Psoas muscle (tissue), 7 donors: ENCODE measurements at regions not wholly inside any gene's neighbourhood (a gene's known extent, or its start where the extent isn't known, plus 50 kb on each side); places are given as distances from the start of the nearest gene placed in this dataset.

Experiments used
- ATAC-seq, 4 donors: fragments of 200-7000 bp; cut with Tn5 transposase; one replicate each; pipeline ENCODE4 v1.9.1; 2020; ENCODE audit warnings: moderate library complexity in 3 of 4, mild to moderate bottlenecking in 2 of 4
- DNase-seq, 2 donors: peaks; one replicate each; pipeline ENCODE4 v3.0.0-alpha.2; 2020
- H3K27ac ChIP-seq: fragments of 200-600 bp; one replicate; pipeline ENCODE4 v1.8.0; 2022
- H3K27me3 ChIP-seq, 3 donors: fragments of 200-600 bp in 1 of 3; one replicate each; pipeline versions ENCODE4 v1.6.1 to v1.8.0; 2013 to 2022; ENCODE audit warnings: low read length in 2 of 3, mild to moderate bottlenecking in 2 of 3, moderate library complexity in 1 of 3; ENCODE audit not compliant: insufficient read depth in 3 of 3
- H3K36me3 ChIP-seq, 2 donors: fragments of 200-600 bp in 1 of 2; one replicate each; pipeline versions ENCODE4 v1.6.1 to v1.8.0; 2013 to 2022; ENCODE audit warnings: low read depth in 1 of 2, mild to moderate bottlenecking in 1 of 2, moderate library complexity in 1 of 2; ENCODE audit not compliant: insufficient read depth in 1 of 2
- H3K4me1 ChIP-seq: fragments of 200-600 bp; one replicate; pipeline ENCODE4 v1.8.0; 2022
- H3K4me3 ChIP-seq: fragments of 200-600 bp; one replicate; pipeline ENCODE4 v1.8.0; 2022; ENCODE audit warnings: mild to moderate bottlenecking
- H3K9me3 ChIP-seq: fragments of 200-600 bp; one replicate; pipeline ENCODE4 v1.8.0; 2022
- WGBS, 3 donors: extraction: QIAGEN DNeasy Blood & Tissue Kit; methylation state at CpG; one replicate each; pipeline versions ENCODE4 v1.1.6 to v1.1.7; 2013; 5-methylcytosine and 5-hydroxymethylcytosine counted together
- intact Hi-C, 2 donors: fragments of 100-400 bp; cut with DNase I; formaldehyde crosslinking; loops; one replicate each; pipeline versions ENCODE4 v1.11.0 to v1.14.2; 2022
- TF ChIP-seq, protein P1 (sequence below): fragments of 200-600 bp; IDR thresholded peaks from one replicate; pipeline ENCODE4 v1.8.0; 2022; ENCODE audit warnings: antibody characterized with exemption
- donor health status: healthy with polysubstance abuse.
- donor health status: DM: no; HTN: no; CAD: no; lungs with moderate emphysema.
- donor health status: Bipolar disorder and iron deficiency.
- donor health status: healthy.
- donor health status: DM: yes; HTN: yes; CAD: no.
- donor health status: DM: no; HTN: no; CAD: no.
- donor health status: DM: yes; HTN: yes; CAD: no.

DNA sequence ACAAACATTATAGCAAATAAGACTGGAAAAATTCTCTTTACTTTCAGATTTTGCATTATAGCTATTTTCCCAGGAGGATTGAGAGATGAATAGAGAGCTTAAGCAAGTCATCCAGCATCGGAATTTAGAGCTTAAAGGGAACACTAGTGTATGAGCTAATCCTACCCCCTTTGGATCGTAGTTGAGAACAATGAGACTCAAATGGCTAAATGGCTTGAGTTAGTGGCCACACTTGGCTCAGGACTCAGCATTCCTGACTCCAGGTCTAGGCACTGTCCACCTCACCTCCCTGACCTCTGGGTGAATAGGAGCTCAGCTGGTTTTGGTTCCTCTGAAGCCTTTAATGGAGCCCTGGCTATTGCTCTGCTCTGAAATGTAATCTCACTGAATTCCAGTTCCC is 97.5 kb upstream of the CXCR4 start:
- Histone ChIP-seq H3K27ac (no peak overlapping the region), H3K36me3 (no peaks in the 10 kb centered on the region), H3K9me3 (no peaks in the 10 kb centered on the region), H3K27me3 (peaks cover 0 to 3% (median 0%) of the 10 kb centered on the region in 3 donors), H3K4me1 (no peaks in the 10 kb centered on the region), H3K4me3 (no peak overlapping the region)
- ATAC-seq (no peak), DNase-seq (no peak)
- WGBS, 3 donors, result 51 to 66% (median 55%) methylated on average over 2 of the region's 2 CpGs
- intact Hi-C loops, result no loop called here
- TF ChIP-seq, protein P1, sequence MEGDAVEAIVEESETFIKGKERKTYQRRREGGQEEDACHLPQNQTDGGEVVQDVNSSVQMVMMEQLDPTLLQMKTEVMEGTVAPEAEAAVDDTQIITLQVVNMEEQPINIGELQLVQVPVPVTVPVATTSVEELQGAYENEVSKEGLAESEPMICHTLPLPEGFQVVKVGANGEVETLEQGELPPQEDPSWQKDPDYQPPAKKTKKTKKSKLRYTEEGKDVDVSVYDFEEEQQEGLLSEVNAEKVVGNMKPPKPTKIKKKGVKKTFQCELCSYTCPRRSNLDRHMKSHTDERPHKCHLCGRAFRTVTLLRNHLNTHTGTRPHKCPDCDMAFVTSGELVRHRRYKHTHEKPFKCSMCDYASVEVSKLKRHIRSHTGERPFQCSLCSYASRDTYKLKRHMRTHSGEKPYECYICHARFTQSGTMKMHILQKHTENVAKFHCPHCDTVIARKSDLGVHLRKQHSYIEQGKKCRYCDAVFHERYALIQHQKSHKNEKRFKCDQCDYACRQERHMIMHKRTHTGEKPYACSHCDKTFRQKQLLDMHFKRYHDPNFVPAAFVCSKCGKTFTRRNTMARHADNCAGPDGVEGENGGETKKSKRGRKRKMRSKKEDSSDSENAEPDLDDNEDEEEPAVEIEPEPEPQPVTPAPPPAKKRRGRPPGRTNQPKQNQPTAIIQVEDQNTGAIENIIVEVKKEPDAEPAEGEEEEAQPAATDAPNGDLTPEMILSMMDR, result no peak

DNA sequence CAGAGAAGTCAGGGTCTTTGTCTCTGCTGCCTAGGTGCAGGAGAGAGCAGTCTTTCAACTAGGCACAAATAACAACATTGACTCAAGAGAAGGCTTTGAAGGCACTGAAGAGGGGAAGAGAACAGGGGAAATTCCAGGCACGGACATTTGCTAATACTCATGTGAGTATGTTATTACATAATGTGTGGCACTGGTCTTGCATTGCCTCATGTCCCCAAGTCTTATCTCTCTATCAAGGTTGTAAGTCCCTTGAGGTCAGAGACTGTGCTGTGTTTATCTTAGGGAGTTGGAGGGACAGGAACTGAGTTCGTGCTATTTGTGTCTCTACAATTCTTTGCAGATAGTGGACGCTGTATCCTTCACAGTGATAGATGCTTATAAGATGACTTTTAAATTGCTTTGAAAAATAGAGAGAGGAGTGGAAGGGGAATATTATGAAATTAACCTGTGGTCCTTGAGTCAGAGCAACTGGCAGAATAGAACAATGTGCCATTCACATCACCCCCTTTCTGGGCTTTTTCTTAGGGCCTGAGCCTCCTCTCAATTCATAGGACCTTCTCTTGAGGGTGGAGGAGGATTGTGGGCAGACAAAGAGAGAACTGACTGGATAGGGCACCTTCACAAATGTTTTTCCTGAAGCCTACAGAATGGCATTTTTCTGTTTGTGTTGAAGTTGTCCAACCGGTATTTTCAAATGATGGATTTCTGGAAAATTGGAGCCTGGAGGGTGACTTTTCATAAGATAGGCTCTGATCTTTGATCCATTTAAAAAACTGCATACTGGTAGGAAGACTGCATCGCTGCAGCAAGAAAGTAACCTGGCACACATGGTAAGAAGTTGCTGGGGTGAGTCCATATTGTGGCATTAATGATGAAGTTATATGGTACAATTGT is 96.6 kb upstream of the CXCR4 start:
- peaks cover 0 to 3% (median 0%) of the 10 kb centered on the region in 3 donors for H3K27me3 ChIP-seq
- H3K36me3 ChIP-seq, result no peaks in the 10 kb centered on the region
- no peaks in the 10 kb centered on the region for H3K4me1 ChIP-seq
- ATAC-seq (no peak), DNase-seq (no peak)
- H3K4me3 ChIP-seq, result no peak overlapping the region
- intact Hi-C loops, result no loop called here
- H3K27ac ChIP-seq, result no peak overlapping the region
- 76 to 78% (median 76%) methylated on average over 5 of the region's 5 CpGs for WGBS, 3 donors
- TF ChIP-seq, protein P1, result no peak
- no peaks in the 10 kb centered on the region for H3K9me3 ChIP-seq

DNA sequence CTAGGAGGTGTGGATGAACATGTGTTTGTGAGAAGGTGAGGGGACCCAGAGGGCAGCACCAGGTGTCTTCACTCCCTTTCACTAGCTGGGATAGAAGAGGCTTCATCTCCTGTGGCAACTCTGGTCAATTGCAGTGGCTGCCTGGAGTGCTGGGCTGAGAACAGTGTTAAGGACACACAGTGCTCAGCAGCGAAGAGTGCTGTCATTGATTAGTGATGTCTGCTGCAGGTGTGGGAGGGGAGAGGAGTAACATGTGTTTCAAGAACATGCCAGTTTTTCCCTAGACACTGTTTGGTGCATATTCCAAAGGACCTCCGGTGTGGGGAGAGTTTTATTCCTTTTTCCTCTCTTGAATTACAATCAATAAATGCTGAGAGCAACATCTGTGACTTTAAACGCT is 95.9 kb upstream of the CXCR4 start:
- no peaks in the 10 kb centered on the region for H3K4me1 ChIP-seq
- H3K9me3 ChIP-seq, result no peaks in the 10 kb centered on the region
- ATAC-seq (no peak), DNase-seq (no peak)
- intact Hi-C loops, result no loop called here
- H3K27ac ChIP-seq, result no peak overlapping the region
- no peaks in the 10 kb centered on the region for H3K36me3 ChIP-seq
- H3K4me3 ChIP-seq, result no peak overlapping the region
- WGBS, 3 donors, result 74 to 82% (median 75%) methylated on average over 3 of the region's 3 CpGs
- TF ChIP-seq, protein P1, result no peak
- H3K27me3 ChIP-seq, result peaks cover 0 to 3% (median 0%) of the 10 kb centered on the region in 3 donors

DNA sequence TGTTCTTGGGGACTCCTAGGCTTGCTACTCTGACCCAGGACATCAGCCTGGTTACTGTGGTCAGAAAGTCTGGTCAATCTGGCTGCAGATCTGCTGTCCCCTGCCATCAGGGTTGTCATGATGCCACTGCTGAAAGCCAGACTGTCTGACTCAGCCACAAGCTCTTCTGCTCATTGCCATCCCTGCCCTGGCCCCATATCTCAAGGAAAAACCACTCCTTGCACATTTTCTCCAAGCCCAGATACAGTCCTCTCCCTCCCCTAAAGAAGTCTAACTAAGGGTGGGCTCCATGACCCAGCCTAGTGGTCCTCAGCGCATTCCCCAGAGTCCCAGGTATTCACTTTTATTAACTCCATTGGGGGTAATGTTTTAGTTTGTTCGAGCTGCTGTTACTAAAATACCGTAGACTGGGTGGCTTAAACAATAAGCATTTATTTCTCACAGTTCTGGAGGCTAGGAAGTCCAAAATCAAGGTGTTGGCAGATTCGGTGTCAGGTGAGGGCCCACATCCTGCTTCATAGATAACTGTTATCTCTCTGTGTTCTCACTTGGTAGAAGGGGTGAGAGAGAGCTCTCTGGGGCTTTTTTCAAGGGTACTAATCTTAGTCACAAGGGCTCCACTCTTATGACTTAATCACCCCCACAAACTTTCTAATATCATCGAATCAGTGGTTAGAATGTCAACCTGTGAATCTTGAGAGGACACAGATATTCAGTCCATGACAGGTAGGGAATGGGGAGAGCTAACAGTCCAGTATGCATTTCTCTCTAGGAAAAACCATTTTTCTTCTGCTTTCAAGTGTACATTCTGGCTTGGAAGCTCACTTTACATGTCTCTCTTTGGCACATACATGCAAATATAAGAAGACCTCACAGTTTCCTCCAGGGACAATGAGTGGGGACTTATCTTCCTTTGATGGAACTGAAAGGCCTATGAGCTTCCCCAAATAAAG is 94.8 kb upstream of the CXCR4 start:
- Histone ChIP-seq H3K9me3 (no peaks in the 10 kb centered on the region), H3K4me3 (no peak overlapping the region), H3K4me1 (no peaks in the 10 kb centered on the region), H3K27me3 (peaks cover 0 to 3% (median 0%) of the 10 kb centered on the region in 3 donors), H3K36me3 (no peaks in the 10 kb centered on the region), H3K27ac (no peak overlapping the region)
- intact Hi-C loops, result no loop called here
- TF ChIP-seq, protein P1, result no peak
- ATAC-seq (no peak), DNase-seq (no peak)
- whole genome bisulfite sequencing, 3 donors, result 65 to 66% (median 65%) methylated on average over 5 of the region's 5 CpGs
